AG04450 (cell line): ENCODE measurements at regions not wholly inside any gene's neighbourhood (a gene's known extent, or its start where the extent isn't known, plus 50 kb on each side); places are given as distances from the start of the nearest gene placed in this dataset.

ENCODE experiments used
- CTCF ChIA-PET: fragments of 300-600, 350-600 bp; formaldehyde crosslinking; extraction: SDS; loops from one replicate; lab custom pipeline; 2022; ENCODE audit warnings: antibody characterized with exemption, inconsistent platforms; lab: Charles Lee
- POLR2A ChIA-PET: fragments of 350-600 bp; formaldehyde crosslinking; extraction: SDS; loops from one replicate; lab custom pipeline; 2021; ENCODE audit warnings: antibody characterized with exemption, inconsistent platforms; lab: Yijun Ruan, JAX
- DNase-seq: peaks from one replicate; pipeline ENCODE4 v3.0.0-alpha.2; 2011; ENCODE audit warnings: low read depth, low spot score
- H3K27ac ChIP-seq: one replicate; pipeline ENCODE4 v1.5.1; 2012; ENCODE audit warnings: low read depth, low read length, control low read depth
- H3K27me3 ChIP-seq: one replicate; pipeline ENCODE4 v1.6.0; 2012; ENCODE audit warnings: low read length; ENCODE audit not compliant: control insufficient read depth, insufficient read depth
- H3K4me3 ChIP-seq: 2 replicates; pipeline ENCODE4 v1.5.1; 2011; ENCODE audit warnings: mild to moderate bottlenecking, low read depth, low read length, control low read depth
- H3K9me3 ChIP-seq: 2 replicates; pipeline ENCODE4 v1.5.1; 2012; ENCODE audit warnings: low read length; ENCODE audit not compliant: control insufficient read depth, insufficient read depth
- CTCF ChIP-seq: IDR thresholded peaks from 2 replicates; pipeline ENCODE4 v1.5.1; 2011; ENCODE audit warnings: low read depth, low read length, control low read depth, inconsistent platforms

- Histone ChIP-seq H3K9me3 (no peaks in the 10 kb centered on the region), H3K27ac (no peak overlapping the region), H3K4me3 (no peak overlapping the region), H3K27me3 (no peaks in the 10 kb centered on the region)
- no peak for DNase-seq
- CTCF ChIA-PET, result no interaction called here
- POLR2A ChIA-PET, result no interaction called here
- no peak for TF ChIP-seq CTCF
Measured at GRCh38 chrX:94204524-94204923, 530.5 kb downstream of the FAM133A start.

- CTCF ChIA-PET, result no interaction called here
Measured at GRCh38 chrX:94216738-94217137, 542.7 kb downstream of the FAM133A start.

DNA sequence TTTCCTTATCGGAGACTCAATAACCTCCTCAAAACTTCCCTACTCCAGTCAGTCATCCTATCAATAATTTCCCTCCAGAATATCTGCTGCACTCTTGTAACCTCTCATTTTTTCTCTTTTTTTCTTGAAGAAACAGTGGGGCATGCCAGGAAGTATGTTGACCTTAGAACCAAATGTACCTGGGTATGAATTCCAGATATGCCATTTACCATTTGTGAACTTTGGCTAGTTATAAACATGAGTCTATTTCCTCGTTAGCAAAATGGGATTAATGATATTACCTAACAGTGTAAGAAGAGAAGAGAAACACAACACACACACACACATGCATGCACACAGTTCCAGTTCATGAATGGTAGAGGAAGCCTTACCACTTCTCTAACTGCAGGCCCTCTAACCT, 578.2 kb downstream of the FAM133A start:
- no peak for TF ChIP-seq CTCF
- H3K4me3 ChIP-seq, result no peak overlapping the region
- POLR2A ChIA-PET, result no interaction called here
- H3K27ac ChIP-seq, result no peak overlapping the region
- H3K9me3 ChIP-seq, result peaks cover 6% of the 10 kb centered on the region
- CTCF ChIA-PET, result no interaction called here
- no peak for DNase-seq
- no peaks in the 10 kb centered on the region for H3K27me3 ChIP-seq

More at GRCh38 chrX:94216738-94217137, 542.7 kb downstream of the FAM133A start:
- POLR2A ChIA-PET, result no interaction called here
- no peak for DNase-seq
- no peak for TF ChIP-seq CTCF
- Histone ChIP-seq H3K27ac (no peak overlapping the region), H3K4me3 (no peak overlapping the region), H3K27me3 (no peaks in the 10 kb centered on the region), H3K9me3 (no peaks in the 10 kb centered on the region)

GRCh38 chrX:94256396-94256795, 582.4 kb downstream of the FAM133A start:
- TF ChIP-seq CTCF, result no peak
- Histone ChIP-seq H3K27ac (no peak overlapping the region), H3K27me3 (no peaks in the 10 kb centered on the region), H3K4me3 (no peak overlapping the region), H3K9me3 (peaks cover 6% of the 10 kb centered on the region)
- POLR2A ChIA-PET, result no interaction called here
- CTCF ChIA-PET, result no interaction called here
- DNase-seq, result no peak

DNA sequence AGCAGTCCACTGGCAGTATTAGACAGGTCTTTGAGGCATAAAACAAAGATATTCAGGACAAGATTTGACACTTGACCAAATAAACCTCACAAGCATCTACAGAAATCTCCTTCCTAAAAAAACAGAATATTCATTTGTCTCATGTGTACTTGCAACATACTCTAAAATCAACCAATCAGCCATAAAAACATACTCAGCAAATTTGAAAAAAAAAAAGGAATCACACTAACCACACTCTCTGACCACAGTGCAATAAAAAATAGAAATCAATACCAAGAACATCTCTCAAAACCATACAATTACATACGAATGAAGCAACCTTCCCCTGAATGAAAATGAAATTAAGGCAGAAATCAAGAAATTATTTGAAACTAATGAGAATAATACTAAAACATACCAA, 591.3 kb downstream of the FAM133A start:
- ChIA-PET CTCF (no interaction called here), POLR2A (no interaction called here)

More for the DNA sequence above, 591.3 kb downstream of the FAM133A start:
- H3K27me3 ChIP-seq, result no peaks in the 10 kb centered on the region
- no peak for DNase-seq
- H3K27ac ChIP-seq, result no peak overlapping the region
- H3K4me3 ChIP-seq, result no peak overlapping the region
- H3K9me3 ChIP-seq, result no peaks in the 10 kb centered on the region
- TF ChIP-seq CTCF, result no peak
